DOHH2 (cell line): ENCODE measurements at regions not wholly inside any gene's neighbourhood (a gene's known extent, or its start where the extent isn't known, plus 50 kb on each side); places are given as distances from the start of the nearest gene placed in this dataset.

Experiments
- H3F3A ChIP-seq: fragments of 200-600 bp; sonication (generic), shearing (Covaris generic); 2 replicates; pipeline ENCODE4 v1.6.0; 2016; ENCODE audit warnings: antibody characterized with exemption, mild to moderate bottlenecking; ENCODE audit not compliant: control insufficient read depth, insufficient read depth
- H3K27ac ChIP-seq: fragments of 200-600 bp; sonication (generic); 2 replicates; pipeline ENCODE4 v1.5.1; 2014; ENCODE audit warnings: low read depth, mild to moderate bottlenecking, low read length, moderate library complexity
- H3K27me3 ChIP-seq: fragments of 200-600 bp; sonication (generic); 2 replicates; pipeline ENCODE4 v1.6.1; 2014; ENCODE audit warnings: mild to moderate bottlenecking, low read length, mixed read lengths; ENCODE audit not compliant: control insufficient read depth
- H3K36me3 ChIP-seq: fragments of 200-600 bp; sonication (generic); 2 replicates; pipeline ENCODE4 v1.6.1; 2014; ENCODE audit warnings: mild to moderate bottlenecking, low read length, moderate library complexity, mixed read lengths; ENCODE audit not compliant: control insufficient read depth
- H3K4me1 ChIP-seq: fragments of 200-600 bp; sonication (generic); 2 replicates; pipeline ENCODE4 v1.6.1; 2014; ENCODE audit warnings: mild to moderate bottlenecking, low read length, mixed read lengths; ENCODE audit not compliant: control insufficient read depth
- H3K4me2 ChIP-seq: fragments of 200-600 bp; sonication (generic); 2 replicates; pipeline ENCODE4 v1.6.0; 2014; ENCODE audit warnings: mild to moderate bottlenecking, low read length, moderate library complexity
- H3K4me3 ChIP-seq: fragments of 200-600 bp; sonication (generic); 2 replicates; pipeline ENCODE4 v1.5.1; 2014; ENCODE audit warnings: mild to moderate bottlenecking, low read length, mixed read lengths
- H3K79me2 ChIP-seq: fragments of 200-600 bp; sonication (generic); 2 replicates; pipeline ENCODE4 v1.6.1; 2014; ENCODE audit warnings: mild to moderate bottlenecking, low read length, mixed read lengths; ENCODE audit not compliant: control insufficient read depth
- H3K9me2 ChIP-seq: fragments of 200-600 bp; sonication (generic); replicated peaks from 2 replicates; pipeline ENCODE4 v1.6.1; 2014; ENCODE audit warnings: mild to moderate bottlenecking, low read length, mixed read lengths; ENCODE audit not compliant: control insufficient read depth
- H3K9me3 ChIP-seq: fragments of 200-600 bp; sonication (generic); 2 replicates; pipeline ENCODE4 v1.6.1; 2014; ENCODE audit warnings: antibody characterized with exemption, low read length, mixed read lengths; ENCODE audit not compliant: control insufficient read depth, insufficient read depth
- H4K20me1 ChIP-seq: fragments of 200-600 bp; sonication (generic); 2 replicates; pipeline ENCODE4 v1.6.0; 2014; ENCODE audit warnings: low read depth, mild to moderate bottlenecking, antibody characterized with exemption, low read length, moderate library complexity; ENCODE audit not compliant: control insufficient read depth, insufficient read depth
- CTCF ChIP-seq: fragments of 200-600 bp; sonication (generic); IDR thresholded peaks from one replicate; pipeline ENCODE4 v1.5.1; 2014; ENCODE audit warnings: antibody characterized with exemption, mild to moderate bottlenecking, low read depth, low read length; ENCODE audit not compliant: poor library complexity, severe bottlenecking
- EZH2phosphoT487 ChIP-seq: fragments of 200-600 bp; sonication (generic); IDR thresholded peaks from 2 replicates; pipeline ENCODE4 v1.6.1; 2017; ENCODE audit warnings: borderline replicate concordance, mild to moderate bottlenecking, antibody characterized with exemption, low read length, moderate library complexity, mixed read lengths

GRCh38 chr2:57373530-57373929 lies 673.1 kb upstream of the VRK2 start:
- Histone ChIP-seq H3K4me1 (no peaks in the 10 kb centered on the region), H3F3A (no peaks in the 10 kb centered on the region), H4K20me1 (no peaks in the 10 kb centered on the region)

GRCh38 chr2:57376985-57377384 lies 669.6 kb upstream of the VRK2 start:
- no peak overlapping the region for H3K27ac ChIP-seq
- H3K9me2 ChIP-seq = no peaks in the 10 kb centered on the region
- no peaks in the 10 kb centered on the region for H3K79me2 ChIP-seq
- no peaks in the 10 kb centered on the region for H4K20me1 ChIP-seq
- no peaks in the 10 kb centered on the region for H3K27me3 ChIP-seq
- no peaks in the 10 kb centered on the region for H3K9me3 ChIP-seq
- no peaks in the 10 kb centered on the region for H3F3A ChIP-seq
- TF ChIP-seq EZH2phosphoT487 (no peak), CTCF (no peak)
- no peak overlapping the region for H3K4me2 ChIP-seq
- H3K4me1 ChIP-seq = no peaks in the 10 kb centered on the region
- no peak overlapping the region for H3K4me3 ChIP-seq
- no peaks in the 10 kb centered on the region for H3K36me3 ChIP-seq

More at GRCh38 chr2:57373530-57373929, 673.1 kb upstream of the VRK2 start:
- Histone ChIP-seq H3K36me3 (no peaks in the 10 kb centered on the region), H3K79me2 (no peaks in the 10 kb centered on the region), H3K27ac (no peak overlapping the region), H3K9me3 (no peaks in the 10 kb centered on the region), H3K4me2 (no peak overlapping the region), H3K9me2 (no peaks in the 10 kb centered on the region), H3K27me3 (no peaks in the 10 kb centered on the region), H3K4me3 (no peak overlapping the region)
- no peak for TF ChIP-seq CTCF
- TF ChIP-seq EZH2phosphoT487 = no peak

- no peaks in the 10 kb centered on the region for H3K36me3 ChIP-seq
- no peaks in the 10 kb centered on the region for H4K20me1 ChIP-seq
- H3K9me2 ChIP-seq = no peaks in the 10 kb centered on the region
- no peak overlapping the region for H3K4me2 ChIP-seq
- no peaks in the 10 kb centered on the region for H3K79me2 ChIP-seq
- no peak overlapping the region for H3K4me3 ChIP-seq
- H3F3A ChIP-seq = no peaks in the 10 kb centered on the region
- H3K27ac ChIP-seq = no peak overlapping the region
- H3K9me3 ChIP-seq = no peaks in the 10 kb centered on the region
- no peaks in the 10 kb centered on the region for H3K4me1 ChIP-seq
- no peaks in the 10 kb centered on the region for H3K27me3 ChIP-seq
- no peak for TF ChIP-seq CTCF
- no peak for TF ChIP-seq EZH2phosphoT487
These were observed 660.3 kb upstream of the VRK2 start for GRCh38 chr2:57386305-57386704.
